NT2/D1 (cell line): ENCODE measurements at regions not wholly inside any gene's neighbourhood (a gene's known extent, or its start where the extent isn't known, plus 50 kb on each side); places are given as distances from the start of the nearest gene placed in this dataset.

ENCODE experiments used
- YY1 ChIP-seq: IDR thresholded peaks from 2 replicates; pipeline ENCODE4 v1.6.1; 2011; ENCODE audit not compliant: insufficient read length, insufficient read depth
- ZNF274 ChIP-seq: IDR thresholded peaks from 2 replicates; pipeline ENCODE4 v1.6.1; 2011; ENCODE audit warnings: mild to moderate bottlenecking, low read depth, low read length

- TF ChIP-seq YY1, result no peak
- TF ChIP-seq ZNF274, result no peak
Measured at GRCh38 chr4:152156442-152156841, 379.4 kb downstream of the FBXW7 start.
